B cell (primary cell): ENCODE measurements at regions not wholly inside any gene's neighbourhood (a gene's known extent, or its start where the extent isn't known, plus 50 kb on each side); places are given as distances from the start of the nearest gene placed in this dataset.

Source experiments
- ATAC-seq: fragments of 200-7000 bp; cut with Tn5 transposase; one replicate; pipeline ENCODE4 v1.10.0; 2021; ENCODE audit warnings: low read depth, mild to moderate bottlenecking, moderate number of reproducible peaks, moderate library complexity
- CTCF ChIA-PET: fragments of 350-600 bp; sonication (Branson Sonifier 250); formaldehyde crosslinking; loops from one replicate; lab custom pipeline; 2021; ENCODE audit warnings: antibody characterized with exemption, inconsistent platforms; lab: Charles Lee
- POLR2A ChIA-PET: fragments of 350-600 bp; sonication (Branson Sonifier 250); formaldehyde crosslinking; loops from one replicate; lab custom pipeline; 2021; ENCODE audit warnings: antibody characterized with exemption; lab: Charles Lee
- DNase-seq: peaks from one replicate; pipeline ENCODE4 v3.0.0; 2013
- H2AFZ ChIP-seq: 2 replicates; pipeline ENCODE4 v1.6.1; 2012; ENCODE audit warnings: mild to moderate bottlenecking, low read depth, low read length; ENCODE audit not compliant: insufficient read depth, poor library complexity, severe bottlenecking
- H3K27ac ChIP-seq, 2 donors: 1 replicate in 1 of 2; 2 replicates in 1 of 2; pipeline ENCODE4 v1.5.1; 2012 to 2013; ENCODE audit warnings: low read length in 2 of 2, mild to moderate bottlenecking in 2 of 2, moderate library complexity in 1 of 2
- H3K27me3 ChIP-seq, 4 experiments: fragments of 200-600 bp in 1 of 4; sonication (generic) in 1 of 4; replicated peaks in 1 of 4; 1 replicate in 2 of 4; 2 replicates in 2 of 4; pipeline versions ENCODE4 v1.6.1 to v1.7.0; 2013 to 2016; ENCODE audit warnings: low read length in 3 of 4, mild to moderate bottlenecking in 2 of 4, mixed read lengths in 1 of 4, moderate library complexity in 1 of 4; ENCODE audit not compliant: insufficient read depth in 4 of 4, control insufficient read depth in 3 of 4; ENCODE audit errors: control extremely low read depth in 1 of 4
- H3K36me3 ChIP-seq, 2 experiments: replicated peaks in 1 of 2; 1 replicate in 1 of 2; 2 replicates in 1 of 2; pipeline versions ENCODE4 v1.6.1 to v1.7.1; 2013; ENCODE audit warnings: low read length in 1 of 2; ENCODE audit not compliant: insufficient read depth in 2 of 2, control insufficient read depth in 1 of 2; ENCODE audit errors: control extremely low read depth in 1 of 2, extremely low read depth in 1 of 2
- H3K4me1 ChIP-seq, 2 donors: fragments of 200-600 bp in 1 of 2; sonication (generic) in 1 of 2; 1 replicate in 1 of 2; 2 replicates in 1 of 2; pipeline versions ENCODE4 v1.5.1 to v1.6.1; 2013 to 2017; ENCODE audit warnings: low read length in 2 of 2; ENCODE audit not compliant: control insufficient read depth in 2 of 2, insufficient read depth in 2 of 2
- H3K4me2 ChIP-seq: replicated peaks from 2 replicates; pipeline ENCODE3; 2012; ENCODE audit warnings: mild to moderate bottlenecking, low read depth, low read length; ENCODE audit not compliant: poor library complexity, severe bottlenecking
- H3K4me3 ChIP-seq, 5 experiments: fragments of 200-600 bp in 1 of 5; sonication (generic) in 1 of 5; 1 replicate in 3 of 5; 2 replicates in 2 of 5; pipeline versions ENCODE4 v1.5.1 to v1.7.0; 2011 to 2016; ENCODE audit warnings: low read length in 4 of 5, mild to moderate bottlenecking in 4 of 5, low read depth in 2 of 5, control low read depth in 1 of 5, moderate library complexity in 1 of 5; ENCODE audit not compliant: insufficient read depth in 1 of 5; ENCODE audit errors: control extremely low read depth in 1 of 5, extremely low read depth in 1 of 5
- H3K79me2 ChIP-seq: fragments of 200-600 bp; sonication (generic); one replicate; pipeline ENCODE4 v1.6.0; 2016; ENCODE audit warnings: low read length; ENCODE audit not compliant: control insufficient read depth, insufficient read depth
- H3K9ac ChIP-seq: fragments of 200-600 bp; sonication (generic); 2 replicates; pipeline ENCODE4 v1.6.1; 2017; ENCODE audit warnings: mild to moderate bottlenecking, low read length, moderate library complexity
- H3K9me3 ChIP-seq, 3 donors: one replicate each; pipeline versions ENCODE4 v1.6.1 to v1.7.1; 2013; ENCODE audit warnings: low read length in 2 of 3; ENCODE audit not compliant: control insufficient read depth in 2 of 3, insufficient read depth in 1 of 3; ENCODE audit errors: control extremely low read depth in 1 of 3
- H4K20me1 ChIP-seq: 2 replicates; pipeline ENCODE4 v1.6.0; 2012; ENCODE audit warnings: mild to moderate bottlenecking, low read length; ENCODE audit not compliant: insufficient read depth, control insufficient read depth, poor library complexity, severe bottlenecking
- H3K27ac Mint-ChIP-seq: one replicate; pipeline ENCODE4 v1.8.0; 2021; ENCODE audit warnings: mixed read lengths
- H3K27me3 Mint-ChIP-seq: one replicate; pipeline ENCODE4 v1.8.0; 2021; ENCODE audit warnings: mixed read lengths
- H3K4me1 Mint-ChIP-seq: one replicate; pipeline ENCODE4 v1.8.0; 2021; ENCODE audit warnings: mixed read lengths
- H3K4me3 Mint-ChIP-seq: one replicate; pipeline ENCODE4 v1.8.0; 2021; ENCODE audit warnings: mixed read lengths
- H3K9me3 Mint-ChIP-seq: one replicate; pipeline ENCODE4 v1.8.0; 2022; ENCODE audit warnings: mixed read lengths; ENCODE audit not compliant: insufficient read depth
- EZH2 ChIP-seq: IDR thresholded peaks from 2 replicates; pipeline ENCODE4 v1.6.1; 2012; ENCODE audit warnings: borderline replicate concordance, low read depth, mild to moderate bottlenecking, moderate library complexity, low read length; ENCODE audit not compliant: insufficient read depth, poor library complexity, severe bottlenecking
- WGBS: methylation state at CpG from one replicate; pipeline ENCODE4 v1.1.5; 2013; ENCODE audit warnings: missing lambda C conversion rate; ENCODE audit not compliant: insufficient coverage; 5-methylcytosine and 5-hydroxymethylcytosine counted together
- intact Hi-C: fragments of 100-400 bp; cut with micrococcal nuclease; formaldehyde crosslinking; loops from one replicate; pipeline ENCODE4 v1.10.0; 2022
- TF ChIP-seq, protein P1 (sequence below): fragments of 200-600 bp; IDR thresholded peaks from one replicate; pipeline ENCODE4 v1.8.0; 2022; ENCODE audit warnings: antibody characterized with exemption, mild to moderate bottlenecking

GRCh38 chr2:187874786-187875185 is 320.6 kb upstream of the TFPI start:
- Histone ChIP-seq H4K20me1 (no peaks in the 10 kb centered on the region), H3K79me2 (no peaks in the 10 kb centered on the region), H3K9me3 (peaks cover 0 to under 1% (median 0%) of the 10 kb centered on the region in 3 donors), H3K9ac (no peak overlapping the region), H3K27ac (no peak overlapping the region), H2AFZ (no peak overlapping the region), H3K27me3 (no peaks in the 10 kb centered on the region), H3K4me2 (no peak overlapping the region), H3K36me3 (no peaks in the 10 kb centered on the region), H3K4me1 (no peaks in the 10 kb centered on the region), H3K4me3 (no peak overlapping the region)
- Mint-ChIP-seq H3K4me3 (no peak overlapping the region), H3K9me3 (peaks cover 4% of the 10 kb centered on the region), H3K27ac (no peak overlapping the region), H3K4me1 (no peaks in the 10 kb centered on the region), H3K27me3 (no peaks in the 10 kb centered on the region)
- ChIA-PET CTCF (no interaction called here), POLR2A (no interaction called here)
- ATAC-seq (no peak), DNase-seq (no peak)
- no CpG with 5 or more reads among the region's 2 CpGs for WGBS
- intact Hi-C loops, result no loop called here
- TF ChIP-seq, protein P1, sequence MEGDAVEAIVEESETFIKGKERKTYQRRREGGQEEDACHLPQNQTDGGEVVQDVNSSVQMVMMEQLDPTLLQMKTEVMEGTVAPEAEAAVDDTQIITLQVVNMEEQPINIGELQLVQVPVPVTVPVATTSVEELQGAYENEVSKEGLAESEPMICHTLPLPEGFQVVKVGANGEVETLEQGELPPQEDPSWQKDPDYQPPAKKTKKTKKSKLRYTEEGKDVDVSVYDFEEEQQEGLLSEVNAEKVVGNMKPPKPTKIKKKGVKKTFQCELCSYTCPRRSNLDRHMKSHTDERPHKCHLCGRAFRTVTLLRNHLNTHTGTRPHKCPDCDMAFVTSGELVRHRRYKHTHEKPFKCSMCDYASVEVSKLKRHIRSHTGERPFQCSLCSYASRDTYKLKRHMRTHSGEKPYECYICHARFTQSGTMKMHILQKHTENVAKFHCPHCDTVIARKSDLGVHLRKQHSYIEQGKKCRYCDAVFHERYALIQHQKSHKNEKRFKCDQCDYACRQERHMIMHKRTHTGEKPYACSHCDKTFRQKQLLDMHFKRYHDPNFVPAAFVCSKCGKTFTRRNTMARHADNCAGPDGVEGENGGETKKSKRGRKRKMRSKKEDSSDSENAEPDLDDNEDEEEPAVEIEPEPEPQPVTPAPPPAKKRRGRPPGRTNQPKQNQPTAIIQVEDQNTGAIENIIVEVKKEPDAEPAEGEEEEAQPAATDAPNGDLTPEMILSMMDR, result no peak

GRCh38 chr2:187875261-187876141 is 321.3 kb upstream of the TFPI start:
- Mint-ChIP-seq H3K4me1 (no peaks in the 10 kb centered on the region), H3K9me3 (peaks cover 4% of the 10 kb centered on the region), H3K27me3 (no peaks in the 10 kb centered on the region), H3K27ac (no peak overlapping the region), H3K4me3 (no peak overlapping the region)
- no peaks in the 10 kb centered on the region for H3K4me1 ChIP-seq
- no peak overlapping the region for H3K4me3 ChIP-seq
- no peaks in the 10 kb centered on the region for H3K36me3 ChIP-seq
- no peak overlapping the region for H2AFZ ChIP-seq
- intact Hi-C loops, result no loop called here
- TF ChIP-seq EZH2, result no peak
- TF ChIP-seq, protein P1, result no peak
- no peak for ATAC-seq
- no peaks in the 10 kb centered on the region for H4K20me1 ChIP-seq
- no peaks in the 10 kb centered on the region for H3K79me2 ChIP-seq
- H3K27me3 ChIP-seq, result no peaks in the 10 kb centered on the region
- no peaks in the 10 kb centered on the region for H3K9me3 ChIP-seq
- no peak overlapping the region for H3K27ac ChIP-seq
- no peak overlapping the region for H3K9ac ChIP-seq
- no peak for DNase-seq
- no peak overlapping the region for H3K4me2 ChIP-seq
- WGBS, result 60% methylated on average over 1 of the region's 3 CpGs
- ChIA-PET CTCF (no interaction called here), POLR2A (no interaction called here)
